ENCODE measurements at regions not wholly inside any gene's neighbourhood (a gene's known extent, or its start where the extent isn't known, plus 50 kb on each side); places are given as distances from the start of the nearest gene placed in this dataset.

- no peak for DNase-seq
These were observed 548.1 kb downstream of the LTN1 start for GRCh38 chr21:28444557-28444956.

GRCh38 chr21:28444111-28444510 lies 548.6 kb downstream of the LTN1 start:
- DNase-seq = no peak

GRCh38 chr21:28442624-28443023 lies 550.1 kb downstream of the LTN1 start:
- no peak for DNase-seq

GRCh38 chr21:28442085-28442484 lies 550.6 kb downstream of the LTN1 start:
- DNase-seq = no peak

GRCh38 chr21:28439788-28440187 lies 552.9 kb downstream of the LTN1 start:
- DNase-seq = no peak

- no peak for DNase-seq
These were observed 553.4 kb downstream of the LTN1 start for GRCh38 chr21:28439251-28439650.

- no peak for DNase-seq
These were observed 555.6 kb downstream of the LTN1 start for GRCh38 chr21:28437061-28437460.

- no peak for DNase-seq
These were observed 556.3 kb downstream of the LTN1 start for GRCh38 chr21:28436286-28436932.

GRCh38 chr21:28431527-28432200 lies 561.0 kb downstream of the LTN1 start:
- no peak for DNase-seq

GRCh38 chr21:28431022-28431421 lies 561.7 kb downstream of the LTN1 start:
- no peak for DNase-seq

- no peak for DNase-seq
These were observed 563.5 kb downstream of the LTN1 start for GRCh38 chr21:28429161-28429560.

- DNase-seq = no peak
These were observed 565.2 kb downstream of the LTN1 start for GRCh38 chr21:28427394-28428022.

- no peak for DNase-seq
These were observed 566.1 kb downstream of the LTN1 start for GRCh38 chr21:28426545-28426944.

GRCh38 chr21:28423521-28424190 lies 569.0 kb downstream of the LTN1 start:
- no peak for DNase-seq

GRCh38 chr21:28421716-28422524 lies 570.8 kb downstream of the LTN1 start:
- no peak for DNase-seq

GRCh38 chr21:28419811-28420210 lies 572.9 kb downstream of the LTN1 start:
- peak in 2 of 3 experiments; percentile 8 to 61 for DNase-seq

- DNase-seq = no peak
These were observed 573.8 kb downstream of the LTN1 start for GRCh38 chr21:28418726-28419514.

- no peak for DNase-seq
These were observed 582.4 kb downstream of the LTN1 start for GRCh38 chr21:28410256-28410655.

- DNase-seq = no peak
These were observed 590.1 kb downstream of the LTN1 start for GRCh38 chr21:28402616-28402989.

- DNase-seq = no peak
These were observed 595.6 kb downstream of the LTN1 start for GRCh38 chr21:28397040-28397439.

- DNase-seq = peak in 1 of 3 experiments; percentile 3
These were observed 596.3 kb downstream of the LTN1 start for GRCh38 chr21:28396421-28396820.

- DNase-seq = peak; percentile 35 to 99 (median 90)
These were observed 599.4 kb downstream of the LTN1 start for GRCh38 chr21:28393279-28393678.

All from NCI-H1417 (cell line).